CMK (cell line): ENCODE measurements at regions not wholly inside any gene's neighbourhood (a gene's known extent, or its start where the extent isn't known, plus 50 kb on each side); places are given as distances from the start of the nearest gene placed in this dataset.

Source experiments
- DNase-seq: peaks from one replicate; pipeline ENCODE4 v3.0.0-alpha.2; 2010; ENCODE audit warnings: low read depth

DNA sequence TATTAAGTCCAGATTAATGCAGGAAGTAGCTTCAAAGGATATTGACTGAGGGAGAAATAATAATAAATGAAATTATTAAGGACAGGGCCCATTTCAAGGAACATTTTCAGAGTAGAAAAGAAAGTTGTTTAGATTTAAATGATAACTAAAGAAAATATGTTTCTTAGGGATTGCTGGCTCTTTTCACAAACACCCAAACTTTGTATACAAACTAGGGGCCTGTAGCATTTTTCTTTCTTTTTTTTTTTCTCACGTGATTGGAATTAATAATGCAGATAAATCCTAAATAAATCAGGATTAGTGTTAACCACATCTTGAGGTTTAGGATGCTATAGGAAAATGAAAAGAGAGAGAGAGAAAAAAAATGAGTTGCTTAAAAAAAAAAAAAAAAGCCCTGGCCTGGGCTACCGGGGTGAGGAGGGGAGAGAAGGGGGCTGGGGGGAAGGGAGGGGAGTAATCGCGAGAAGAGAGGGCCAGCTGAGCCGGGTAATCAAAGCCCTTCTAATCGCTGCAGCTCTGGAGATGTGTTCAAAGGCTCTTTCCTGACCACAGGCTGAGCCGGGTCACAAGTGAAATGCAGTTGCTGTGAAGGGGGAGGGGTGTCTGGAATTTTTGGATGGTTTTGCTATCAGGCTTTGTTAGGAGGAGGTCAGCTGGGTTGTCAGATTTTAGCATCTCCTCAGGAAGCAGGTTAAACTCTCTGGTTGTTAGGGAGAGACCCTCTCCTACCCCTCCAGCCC, 104.6 kb upstream of the ZFHX3 start:
- DNase-seq = peak; percentile 56

- DNase-seq = no peak
These were observed 104.0 kb upstream of the ZFHX3 start for GRCh38 chr16:73151941-73152340.

GRCh38 chr16:73151225-73151624, 103.3 kb upstream of the ZFHX3 start:
- no peak for DNase-seq

DNA sequence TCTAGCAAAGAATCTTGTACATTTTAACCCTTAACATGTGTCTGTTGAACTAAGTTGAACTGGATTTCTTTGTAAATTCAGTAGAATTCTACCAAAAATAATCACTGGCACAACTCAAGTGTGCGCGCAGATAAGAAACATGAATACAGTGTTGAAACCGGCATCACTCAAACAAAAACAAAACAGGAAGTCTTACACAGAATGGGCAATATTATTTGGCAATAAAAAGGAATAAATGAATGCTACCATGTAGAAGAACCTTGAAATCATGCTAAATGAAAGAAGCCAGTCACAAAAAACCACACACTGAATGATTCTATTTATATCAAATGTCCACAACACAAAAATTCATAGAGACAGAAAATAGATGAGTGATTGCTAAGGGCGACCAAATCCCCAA, 102.9 kb upstream of the ZFHX3 start:
- no peak for DNase-seq

DNA sequence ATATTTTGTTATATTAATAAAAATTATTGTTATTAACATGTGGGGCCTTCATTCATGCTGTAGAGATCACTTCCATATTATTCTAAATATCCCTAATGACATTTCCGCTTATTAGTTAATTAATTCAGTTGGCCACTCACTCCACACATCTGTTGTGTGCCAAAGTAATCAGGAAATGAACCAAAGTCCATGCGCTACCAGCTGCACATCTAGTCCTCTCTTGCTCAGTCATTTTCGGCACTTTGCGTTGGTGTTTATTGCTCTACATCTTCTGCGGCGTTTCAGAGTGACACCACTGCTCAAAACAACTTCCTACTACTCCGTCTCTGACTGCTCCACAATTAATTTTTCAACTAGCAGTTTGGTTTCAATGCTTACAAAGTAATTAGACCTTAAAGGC, 101.4 kb upstream of the ZFHX3 start:
- no peak for DNase-seq

GRCh38 chr16:73147958-73148357, 100.0 kb upstream of the ZFHX3 start:
- DNase-seq = no peak

GRCh38 chr16:73145166-73145880, 97.4 kb upstream of the ZFHX3 start:
- no peak for DNase-seq

GRCh38 chr16:73143576-73144422, 95.9 kb upstream of the ZFHX3 start:
- DNase-seq = no peak

GRCh38 chr16:73143002-73143401, 95.1 kb upstream of the ZFHX3 start:
- no peak for DNase-seq

- no peak for DNase-seq
These were observed 94.3 kb upstream of the ZFHX3 start for GRCh38 chr16:73142053-73142854.

DNA sequence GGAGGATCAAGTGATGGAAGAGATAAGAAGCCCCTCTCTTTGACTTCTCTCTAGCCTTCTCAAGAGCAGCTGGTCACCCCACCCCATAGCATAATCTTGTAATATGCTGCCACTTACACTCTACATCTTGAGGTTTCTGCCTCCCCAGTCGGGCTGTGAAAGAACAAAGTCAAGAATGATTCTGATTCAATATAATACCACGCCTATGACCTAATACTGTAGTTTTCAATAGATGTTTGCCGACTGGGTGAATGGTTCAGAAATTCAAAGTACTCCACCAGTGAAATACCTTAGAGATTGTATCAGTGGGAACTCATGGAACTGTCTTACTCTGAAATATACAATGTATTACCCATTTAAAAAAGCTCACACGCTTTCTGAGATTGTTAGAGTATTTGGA, 93.0 kb upstream of the ZFHX3 start:
- no peak for DNase-seq

DNA sequence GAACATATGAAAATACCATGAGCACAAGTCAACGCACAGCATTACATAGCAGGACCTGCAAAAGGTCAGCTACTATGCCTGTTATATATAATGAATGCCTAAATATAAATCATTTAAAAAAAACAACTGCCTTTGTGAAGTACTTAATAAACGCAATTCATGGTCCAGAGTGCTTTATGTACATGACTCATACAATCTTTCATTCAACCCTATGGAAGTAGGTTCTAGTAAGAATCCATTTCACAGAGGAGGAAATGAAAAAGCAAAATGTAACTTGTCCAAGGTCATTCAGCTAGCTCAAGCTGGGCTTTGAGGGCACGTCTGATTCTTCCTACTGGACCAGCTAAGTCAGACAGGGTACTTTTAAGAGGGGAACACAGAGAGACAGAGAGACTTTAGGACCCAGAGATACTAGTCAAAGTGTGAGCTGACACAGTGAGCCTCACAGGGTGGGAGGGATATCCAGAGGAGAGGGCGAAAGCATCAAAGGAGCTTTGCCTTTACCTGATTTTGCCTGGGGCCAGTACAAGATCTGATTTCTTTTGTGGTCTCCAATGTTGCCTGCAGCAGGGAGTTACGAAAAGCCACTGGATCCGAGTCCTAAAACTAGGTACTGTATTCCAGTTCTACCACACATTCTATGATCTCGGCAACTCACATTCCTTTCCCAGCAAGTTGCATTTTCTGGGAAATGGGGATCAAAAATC, 83.4 kb upstream of the ZFHX3 start:
- DNase-seq = no peak

DNA sequence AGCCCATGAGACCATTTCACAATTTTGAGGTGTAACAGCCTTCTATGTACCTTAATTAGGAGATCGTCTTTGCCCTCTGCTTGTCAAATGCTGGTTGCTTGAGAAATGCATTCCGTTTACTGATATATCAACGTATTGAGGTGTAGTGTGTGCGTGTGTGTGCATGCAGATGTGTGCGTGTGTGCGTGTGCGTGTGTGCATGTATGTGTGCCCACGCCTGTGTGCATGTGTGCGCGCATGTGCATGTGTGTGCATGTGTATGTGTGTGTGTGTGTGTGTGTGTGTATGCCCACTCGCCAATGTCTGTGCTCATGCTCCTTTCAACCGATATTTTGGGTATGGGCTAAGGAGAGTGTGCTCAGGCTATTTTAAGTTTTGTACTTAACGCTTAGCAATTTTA, 81.5 kb upstream of the ZFHX3 start:
- DNase-seq = no peak

DNA sequence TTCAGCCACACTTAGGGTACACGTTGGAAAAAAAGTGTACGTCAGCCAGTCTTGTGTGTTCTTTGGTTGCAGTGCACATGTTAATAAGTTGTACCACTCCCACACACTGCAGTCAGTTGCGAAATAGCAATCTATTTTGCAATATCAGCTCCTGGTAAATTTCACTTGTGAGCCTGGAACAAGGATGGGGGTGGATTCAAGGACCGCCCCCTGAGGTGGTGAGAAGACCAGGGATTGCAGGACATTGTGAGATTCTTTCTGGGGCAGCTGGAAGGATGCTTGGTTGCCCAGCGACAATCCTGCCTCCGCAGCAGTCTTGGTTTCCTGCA, 78.6 kb upstream of the ZFHX3 start:
- no peak for DNase-seq

GRCh38 chr16:73125850-73126524, 78.1 kb upstream of the ZFHX3 start:
- no peak for DNase-seq

DNA sequence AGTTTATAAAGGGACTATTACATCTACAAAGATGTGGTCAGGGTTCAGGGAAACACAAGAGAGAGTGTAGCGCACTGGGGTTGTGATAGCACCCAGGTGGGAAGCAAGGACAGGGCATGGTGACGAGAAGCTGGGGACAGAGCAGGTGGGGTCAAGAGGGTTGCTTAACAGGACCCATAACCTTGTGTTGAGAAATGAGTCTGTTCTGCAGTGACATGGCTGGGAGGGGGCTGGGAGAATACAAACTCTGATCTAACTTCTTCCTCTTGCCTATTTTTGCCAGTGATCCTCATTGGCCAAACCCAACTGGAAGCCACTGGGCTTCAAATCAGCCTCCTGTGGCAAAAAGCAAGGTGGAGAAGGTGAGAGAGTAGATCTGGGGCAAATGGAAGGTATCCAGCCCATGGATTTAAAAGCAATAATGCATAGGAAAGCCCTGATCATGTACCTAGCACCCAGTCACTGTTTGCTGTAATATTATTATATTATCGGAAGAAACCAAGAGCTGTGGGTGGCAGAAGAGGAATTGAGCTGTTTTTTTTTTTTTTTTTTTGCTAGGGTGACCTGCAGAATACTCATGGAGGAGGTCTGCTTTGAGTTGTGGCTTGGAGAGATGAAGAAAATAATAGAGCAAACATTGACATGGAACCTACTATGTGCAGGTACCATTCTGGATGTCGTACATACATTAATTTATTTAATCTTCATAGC, 76.9 kb upstream of the ZFHX3 start:
- no peak for DNase-seq

DNA sequence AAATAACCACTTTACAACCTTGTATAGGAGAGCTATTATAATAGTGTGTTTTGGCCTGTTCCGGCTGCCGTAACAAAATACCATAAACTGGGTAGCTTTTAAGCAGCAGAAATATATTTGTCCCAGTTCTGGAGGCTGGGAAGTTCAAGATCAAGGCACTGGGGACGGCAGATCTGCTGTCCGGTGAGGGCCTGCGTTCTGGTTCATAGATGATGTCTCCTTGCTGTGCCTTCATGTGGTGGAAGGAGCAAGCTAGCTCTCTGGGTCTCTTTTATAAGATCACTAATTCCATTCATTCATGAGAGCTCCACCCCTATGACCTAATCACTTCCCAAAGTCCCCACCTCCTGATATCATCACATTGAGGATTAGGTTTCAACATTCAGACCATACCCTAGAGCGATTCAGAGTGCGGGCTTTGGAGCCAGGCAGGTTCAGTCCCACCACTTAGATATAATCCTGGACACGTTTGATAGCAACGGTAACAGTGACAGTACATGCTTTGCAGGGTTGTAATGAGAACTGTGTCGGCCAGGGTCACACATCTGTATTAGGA, 76.2 kb upstream of the ZFHX3 start:
- no peak for DNase-seq

GRCh38 chr16:73122604-73123391, 74.9 kb upstream of the ZFHX3 start:
- peak; percentile 60 for DNase-seq

DNA sequence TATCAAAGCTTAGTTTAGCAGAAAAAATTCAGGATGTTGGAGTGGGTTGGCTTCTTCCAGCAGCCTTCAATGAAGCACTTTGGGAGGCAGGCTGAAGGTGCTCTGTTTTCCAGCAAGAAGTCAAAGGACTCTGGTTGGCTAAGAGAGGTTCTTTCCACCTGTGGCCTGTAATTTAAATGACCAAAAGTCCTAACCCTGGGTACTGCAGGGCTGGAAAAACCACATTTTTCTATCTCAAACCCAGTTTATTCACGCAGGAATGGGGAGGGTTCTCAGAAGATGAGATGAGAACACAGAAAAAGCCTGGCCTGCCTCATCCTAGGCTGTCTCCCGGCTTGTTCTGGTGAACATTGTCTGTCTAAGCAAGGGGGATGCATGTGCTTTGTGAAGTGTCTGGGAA, 68.6 kb upstream of the ZFHX3 start:
- no peak for DNase-seq
